ENCODE measurements at regions not wholly inside any gene's neighbourhood (a gene's known extent, or its start where the extent isn't known, plus 50 kb on each side); places are given as distances from the start of the nearest gene placed in this dataset.

DNA sequence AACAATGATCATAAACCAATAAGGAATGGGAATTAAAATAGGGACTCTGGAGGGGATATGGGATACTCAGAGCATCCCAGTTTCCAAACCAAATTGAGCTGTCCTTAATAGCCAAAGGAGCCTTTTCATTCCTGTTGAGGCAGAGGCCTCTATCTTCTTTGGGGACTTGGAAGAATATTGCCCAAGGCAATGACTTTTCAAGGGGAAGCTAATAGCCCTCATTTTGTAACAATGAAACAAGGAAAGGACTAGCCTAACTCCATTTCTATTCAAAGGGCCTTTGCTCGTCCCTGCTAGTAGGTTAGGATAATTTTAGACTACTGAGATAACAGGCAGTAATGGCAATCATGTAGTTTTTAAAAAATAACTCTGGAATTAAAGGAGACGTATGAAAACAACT is 789.8 kb upstream of the SLITRK5 start:
- no peak for TF ChIP-seq CTCF (IDR thresholded peaks at IDR 0.05)
- Histone ChIP-seq H3K27ac (no peak overlapping the region), H3K9me3 (no peaks in the 10 kb centered on the region), H3K27me3 (no peaks in the 10 kb centered on the region), H3K4me3 (no peak overlapping the region), H3K36me3 (no peaks in the 10 kb centered on the region), H3K4me1 (no peaks in the 10 kb centered on the region)
- intact Hi-C loops (cut with DNase I) = no loop called here
- WGBS, 2 donors = 41 to 55% methylated on average over 2 of the region's 2 CpGs
- DNase-seq (no peak), ATAC-seq (no peak), FAIRE-seq (no peak)

GRCh38 chr13:86882107-86882506 is 789.1 kb upstream of the SLITRK5 start:
- WGBS, 2 donors = 81 to 82% methylated on average over 5 of the region's 5 CpGs
- H3K36me3 ChIP-seq = no peaks in the 10 kb centered on the region
- TF ChIP-seq CTCF (IDR thresholded peaks at IDR 0.05) = no peak
- H3K4me3 ChIP-seq = no peak overlapping the region
- FAIRE-seq = no peak
- no peaks in the 10 kb centered on the region for H3K27me3 ChIP-seq
- no peaks in the 10 kb centered on the region for H3K9me3 ChIP-seq
- intact Hi-C loops (cut with DNase I) = no loop called here
- no peaks in the 10 kb centered on the region for H3K4me1 ChIP-seq
- H3K27ac ChIP-seq = no peak overlapping the region
- no peak for ATAC-seq
- no peak for DNase-seq

DNA sequence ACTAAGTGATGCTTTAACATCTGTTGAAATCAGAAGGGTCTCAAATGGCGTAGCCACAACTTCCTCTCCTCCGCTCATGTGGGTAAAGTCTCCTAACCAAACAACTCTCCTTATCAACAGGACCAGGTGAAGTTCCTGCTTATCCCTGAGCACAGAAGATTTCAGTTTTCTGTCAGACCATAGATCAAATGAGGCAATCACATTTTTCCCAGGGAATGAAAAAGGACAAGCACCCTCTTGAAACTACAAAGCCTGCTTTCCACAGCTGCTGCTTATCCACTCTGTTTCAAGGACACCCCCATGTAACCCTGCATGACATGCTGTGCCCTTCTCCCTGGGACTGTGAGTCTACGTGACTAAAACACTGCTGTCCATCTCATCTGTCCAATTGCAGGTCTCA is 788.3 kb upstream of the SLITRK5 start:
- H3K4me1 ChIP-seq = no peaks in the 10 kb centered on the region
- WGBS, 2 donors = 72 to 78% methylated on average over 3 of the region's 3 CpGs
- no peak overlapping the region for H3K27ac ChIP-seq
- no peaks in the 10 kb centered on the region for H3K27me3 ChIP-seq
- no peak for TF ChIP-seq CTCF (IDR thresholded peaks at IDR 0.05)
- DNase-seq = no peak
- no peak overlapping the region for H3K4me3 ChIP-seq
- H3K9me3 ChIP-seq = no peaks in the 10 kb centered on the region
- no peaks in the 10 kb centered on the region for H3K36me3 ChIP-seq
- FAIRE-seq = no peak
- no peak for ATAC-seq
- intact Hi-C loops (cut with DNase I) = no loop called here

- intact Hi-C loops (cut with DNase I) = no loop called here
- H3K36me3 ChIP-seq = no peaks in the 10 kb centered on the region
- no peak for TF ChIP-seq CTCF (IDR thresholded peaks at IDR 0.05)
- WGBS, 2 donors = 57 to 67% methylated on average over 3 of the region's 3 CpGs
- no peak overlapping the region for H3K4me3 ChIP-seq
- no peak for ATAC-seq
- no peak overlapping the region for H3K27ac ChIP-seq
- no peak for DNase-seq
- H3K9me3 ChIP-seq = no peaks in the 10 kb centered on the region
- H3K4me1 ChIP-seq = no peaks in the 10 kb centered on the region
- no peaks in the 10 kb centered on the region for H3K27me3 ChIP-seq
- no peak for FAIRE-seq
Observed at GRCh38 chr13:86892330-86892729, 778.8 kb upstream of the SLITRK5 start.

GRCh38 chr13:86900906-86901305 is 770.3 kb upstream of the SLITRK5 start:
- no peak for ATAC-seq
- Histone ChIP-seq H3K27me3 (no peaks in the 10 kb centered on the region), H3K9me3 (no peaks in the 10 kb centered on the region), H3K4me1 (no peaks in the 10 kb centered on the region), H3K36me3 (no peaks in the 10 kb centered on the region), H3K4me3 (no peak overlapping the region), H3K27ac (no peak overlapping the region)
- no peak for TF ChIP-seq CTCF (IDR thresholded peaks at IDR 0.05)
- FAIRE-seq = no peak
- WGBS, 2 donors = 8 to 13% methylated on average over 1 of the region's 1 CpG
- no peak for DNase-seq
- intact Hi-C loops (cut with DNase I) = no loop called here
